ENCODE measurements at regions not wholly inside any gene's neighbourhood (a gene's known extent, or its start where the extent isn't known, plus 50 kb on each side); places are given as distances from the start of the nearest gene placed in this dataset.
"Not testable (repeated sequence)": the region's sequence is repeated elsewhere in the genome, so short reads cannot be mapped to it uniquely, and the experiment has no call there.

GRCh38 chr9:73050065-73050816 is 97.4 kb upstream of the ALDH1A1 start:
- no peak for TF ChIP-seq POLR2AphosphoS5 (IDR thresholded peaks at IDR 0.05; ENCODE audit: borderline replicate concordance, low read depth, low read length)
- no peak for TF ChIP-seq EZH2 (IDR thresholded peaks at IDR 0.05)
- TF ChIP-seq FOXP2 (optimal IDR thresholded peaks at IDR 0.05; ENCODE audit: control extremely low read depth, extremely low read length, insufficient read depth), result no peak
- H3K27ac ChIP-seq, result peak overlapping the region; percentile 92
- H3K36me3 ChIP-seq (ENCODE audit: insufficient read depth, low read length), result no peaks in the 10 kb centered on the region
- no peaks in the 10 kb centered on the region for H3K9me3 ChIP-seq (ENCODE audit: low read depth, low read length)
- H3K4me3 ChIP-seq, result peak overlapping the region; percentile 61
- no peak for DNase-seq (ENCODE audit: low read depth, low spot score)
- H3K9ac ChIP-seq (ENCODE audit: insufficient read length), result peak overlapping the region; percentile 56

DNA sequence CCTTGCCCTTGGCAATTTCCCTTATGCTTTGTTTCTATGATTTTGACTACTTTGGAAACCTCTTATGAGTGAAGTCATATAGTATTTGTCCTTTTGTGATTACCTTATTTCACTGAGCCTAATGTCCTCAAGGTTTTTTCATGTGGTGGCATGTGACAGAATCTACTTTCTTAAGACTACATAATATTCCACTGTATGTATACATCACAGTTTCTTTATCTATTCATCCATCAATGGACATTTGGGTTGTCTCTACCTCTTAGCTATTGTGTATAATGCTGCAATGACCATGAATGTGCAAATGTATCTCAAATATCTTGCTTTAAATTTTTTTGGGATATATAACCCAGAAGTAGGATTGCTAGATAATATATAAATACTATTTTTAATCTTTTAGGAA is 96.4 kb upstream of the ALDH1A1 start:
- no peak for DNase-seq (ENCODE audit: low read depth, low spot score)
- H3K27ac ChIP-seq, result no peak overlapping the region
- H3K9me3 ChIP-seq (ENCODE audit: low read depth, low read length), result no peaks in the 10 kb centered on the region
- TF ChIP-seq FOXP2 (optimal IDR thresholded peaks at IDR 0.05; ENCODE audit: control extremely low read depth, extremely low read length, insufficient read depth) (no peak), EZH2 (IDR thresholded peaks at IDR 0.05) (no peak), POLR2AphosphoS5 (IDR thresholded peaks at IDR 0.05; ENCODE audit: borderline replicate concordance, low read depth, low read length) (no peak)
- no peak overlapping the region for H3K9ac ChIP-seq (ENCODE audit: insufficient read length)
- H3K4me3 ChIP-seq, result no peak overlapping the region
- H3K36me3 ChIP-seq (ENCODE audit: insufficient read depth, low read length), result no peaks in the 10 kb centered on the region

DNA sequence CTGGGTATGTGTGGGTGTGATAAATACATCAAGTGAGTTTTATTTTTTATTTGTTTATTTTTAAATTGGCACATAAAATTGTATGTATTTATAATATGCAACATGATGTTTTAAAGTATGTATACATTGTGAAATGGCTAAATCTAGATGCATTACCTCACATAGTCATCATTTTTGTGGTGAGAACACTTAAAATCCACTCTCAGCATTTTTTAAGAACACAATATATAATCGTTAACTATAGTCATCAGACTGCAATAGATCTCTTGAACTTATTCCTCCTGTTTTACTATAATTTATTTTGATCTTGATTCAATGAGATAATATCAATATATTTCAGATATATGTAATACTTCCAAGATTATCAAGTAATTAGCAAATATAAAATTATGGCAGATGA is 93.9 kb upstream of the ALDH1A1 start:
- H3K9me3 ChIP-seq (ENCODE audit: low read depth, low read length), result no peaks in the 10 kb centered on the region
- no peak for TF ChIP-seq FOXP2 (optimal IDR thresholded peaks at IDR 0.05; ENCODE audit: control extremely low read depth, extremely low read length, insufficient read depth)
- TF ChIP-seq POLR2AphosphoS5 (IDR thresholded peaks at IDR 0.05; ENCODE audit: borderline replicate concordance, low read depth, low read length), result no peak
- no peak overlapping the region for H3K4me3 ChIP-seq
- no peak overlapping the region for H3K27ac ChIP-seq
- H3K9ac ChIP-seq (ENCODE audit: insufficient read length), result no peak overlapping the region
- no peaks in the 10 kb centered on the region for H3K36me3 ChIP-seq (ENCODE audit: insufficient read depth, low read length)
- no peak for DNase-seq (ENCODE audit: low read depth, low spot score)

- not testable (repeated sequence) for DNase-seq (ENCODE audit: low read depth, low spot score); H3K27ac ChIP-seq; H3K4me3 ChIP-seq; H3K9ac ChIP-seq (ENCODE audit: insufficient read length); H3K36me3 ChIP-seq (ENCODE audit: insufficient read depth, low read length); H3K9me3 ChIP-seq (ENCODE audit: low read depth, low read length)
These were observed 91.9 kb upstream of the ALDH1A1 start for GRCh38 chr9:73044776-73045175.

DNA sequence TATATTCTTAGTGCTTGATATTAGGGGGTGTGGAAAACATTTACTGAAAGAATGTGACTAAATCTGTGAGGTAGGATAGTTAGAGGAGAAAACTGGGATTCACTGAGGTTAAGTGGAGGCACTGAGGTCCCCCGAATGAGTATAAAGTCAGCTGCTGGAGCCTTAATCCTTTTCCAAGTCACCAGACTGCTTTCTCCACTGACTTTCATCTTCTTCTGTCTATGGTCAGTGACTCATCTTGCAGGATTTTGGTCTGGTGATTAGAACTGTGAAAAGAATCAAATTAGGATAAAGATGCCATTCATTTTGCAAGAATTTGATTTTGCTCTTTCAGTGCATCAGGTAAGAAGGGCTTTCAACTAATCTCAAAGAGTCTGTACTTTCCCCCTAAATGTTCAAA is 89.3 kb upstream of the ALDH1A1 start:
- no peak for DNase-seq (ENCODE audit: low read depth, low spot score)
- H3K27ac ChIP-seq, result no peak overlapping the region
- H3K4me3 ChIP-seq, result no peak overlapping the region
- no peaks in the 10 kb centered on the region for H3K9me3 ChIP-seq (ENCODE audit: low read depth, low read length)
- no peak overlapping the region for H3K9ac ChIP-seq (ENCODE audit: insufficient read length)
- H3K36me3 ChIP-seq (ENCODE audit: insufficient read depth, low read length), result no peaks in the 10 kb centered on the region
- TF ChIP-seq POLR2AphosphoS5 (IDR thresholded peaks at IDR 0.05; ENCODE audit: borderline replicate concordance, low read depth, low read length) (no peak), EZH2 (IDR thresholded peaks at IDR 0.05) (no peak), FOXP2 (optimal IDR thresholded peaks at IDR 0.05; ENCODE audit: control extremely low read depth, extremely low read length, insufficient read depth) (no peak)

DNA sequence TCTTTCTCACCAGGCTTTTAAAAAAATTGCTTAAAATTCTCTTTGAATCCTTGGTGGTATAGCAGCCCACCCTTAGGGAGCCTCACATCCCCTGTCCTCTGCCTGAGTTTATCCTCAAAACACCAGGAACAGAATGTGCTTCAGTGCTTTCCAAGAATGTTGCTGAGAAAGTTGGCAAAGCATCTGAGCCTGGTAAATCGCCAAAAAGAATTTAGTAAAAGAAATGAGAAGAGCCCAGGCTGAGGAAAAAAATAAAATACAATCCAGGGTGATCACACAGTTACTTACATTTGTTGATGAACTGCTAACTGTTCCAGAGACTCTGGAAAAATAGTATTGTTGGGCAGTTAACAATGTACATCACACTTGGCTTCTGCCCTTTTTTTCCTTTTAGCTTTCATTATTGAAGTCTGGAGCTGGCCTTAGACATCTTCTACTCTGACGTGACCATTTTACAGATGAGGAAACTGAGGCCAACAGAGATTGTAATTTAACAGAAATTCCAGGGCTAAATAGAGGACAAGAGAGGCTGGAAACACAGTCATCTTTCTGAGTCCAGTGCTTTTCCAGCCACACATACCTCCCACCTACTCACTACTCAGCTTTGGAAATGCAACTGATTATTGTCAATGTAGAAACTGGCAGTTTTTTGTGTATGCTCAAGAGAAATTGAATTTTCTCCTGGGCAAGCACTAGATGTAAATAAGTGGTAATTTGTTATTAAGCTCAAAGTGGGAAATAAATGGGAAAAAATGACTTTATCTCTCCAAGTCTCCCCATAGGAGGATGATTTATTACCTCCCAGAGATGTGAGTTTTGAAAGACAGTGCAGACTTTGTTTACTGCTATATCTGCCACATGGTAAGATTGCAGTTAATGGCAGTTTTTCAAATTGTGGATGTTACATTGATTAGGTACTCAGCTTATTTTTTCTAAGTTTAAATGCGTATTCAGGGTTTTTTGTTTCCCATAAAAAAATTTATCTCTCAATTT is 86.7 kb upstream of the ALDH1A1 start:
- TF ChIP-seq FOXP2 (optimal IDR thresholded peaks at IDR 0.05; ENCODE audit: control extremely low read depth, extremely low read length, insufficient read depth), result no peak
- no peak for TF ChIP-seq POLR2AphosphoS5 (IDR thresholded peaks at IDR 0.05; ENCODE audit: borderline replicate concordance, low read depth, low read length)
- no peak for TF ChIP-seq EZH2 (IDR thresholded peaks at IDR 0.05)
- H3K9ac ChIP-seq (ENCODE audit: insufficient read length), result no peak overlapping the region
- DNase-seq (ENCODE audit: low read depth, low spot score), result no peak
- H3K9me3 ChIP-seq (ENCODE audit: low read depth, low read length), result no peaks in the 10 kb centered on the region
- H3K36me3 ChIP-seq (ENCODE audit: insufficient read depth, low read length), result no peaks in the 10 kb centered on the region
- H3K4me3 ChIP-seq, result no peak overlapping the region
- H3K27ac ChIP-seq, result no peak overlapping the region

GRCh38 chr9:73038613-73039012 is 85.8 kb upstream of the ALDH1A1 start:
- H3K9ac ChIP-seq (ENCODE audit: insufficient read length), result no peak overlapping the region
- no peak overlapping the region for H3K27ac ChIP-seq
- no peak overlapping the region for H3K4me3 ChIP-seq
- H3K36me3 ChIP-seq (ENCODE audit: insufficient read depth, low read length), result no peaks in the 10 kb centered on the region
- no peaks in the 10 kb centered on the region for H3K9me3 ChIP-seq (ENCODE audit: low read depth, low read length)
- DNase-seq (ENCODE audit: low read depth, low spot score), result no peak
- TF ChIP-seq POLR2AphosphoS5 (IDR thresholded peaks at IDR 0.05; ENCODE audit: borderline replicate concordance, low read depth, low read length) (no peak), EZH2 (IDR thresholded peaks at IDR 0.05) (no peak), FOXP2 (optimal IDR thresholded peaks at IDR 0.05; ENCODE audit: control extremely low read depth, extremely low read length, insufficient read depth) (no peak)

DNA sequence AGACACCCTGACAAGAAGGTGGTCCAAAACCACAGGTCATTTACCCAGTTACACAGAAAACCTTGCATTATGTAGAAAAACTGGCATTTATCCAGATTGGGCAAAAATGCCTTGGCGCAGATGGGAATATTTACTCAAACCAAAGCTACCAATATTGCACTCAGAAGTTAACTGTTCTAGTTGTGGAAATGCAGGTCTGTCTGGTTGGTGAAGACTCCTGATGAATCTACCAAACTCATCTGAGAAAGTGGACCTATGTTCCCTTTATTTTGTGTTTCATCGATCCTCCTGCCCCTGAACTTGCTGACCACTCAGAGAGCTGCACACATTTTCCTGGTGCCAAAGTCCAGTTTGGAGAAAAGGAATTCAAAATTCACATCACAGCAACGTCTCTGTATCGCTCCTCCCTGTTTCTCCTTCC is 85.2 kb upstream of the ALDH1A1 start:
- TF ChIP-seq FOXP2 (optimal IDR thresholded peaks at IDR 0.05; ENCODE audit: control extremely low read depth, extremely low read length, insufficient read depth) (no peak), EZH2 (IDR thresholded peaks at IDR 0.05) (no peak), POLR2AphosphoS5 (IDR thresholded peaks at IDR 0.05; ENCODE audit: borderline replicate concordance, low read depth, low read length) (no peak)
- Histone ChIP-seq H3K9ac (ENCODE audit: insufficient read length) (no peak overlapping the region), H3K27ac (no peak overlapping the region), H3K36me3 (ENCODE audit: insufficient read depth, low read length) (no peaks in the 10 kb centered on the region), H3K9me3 (ENCODE audit: low read depth, low read length) (no peaks in the 10 kb centered on the region), H3K4me3 (peak overlapping the region; percentile 48)
- DNase-seq (ENCODE audit: low read depth, low spot score), result no peak
